HCT116 (cell line): ENCODE measurements at regions not wholly inside any gene's neighbourhood (a gene's known extent, or its start where the extent isn't known, plus 50 kb on each side); places are given as distances from the start of the nearest gene placed in this dataset.

Experiments used
- ATAC-seq: fragments of 200-7000 bp; cut with Tn5 transposase; 2 replicates; pipeline ENCODE4 v1.9.1; 2020; ENCODE audit warnings: mild to moderate bottlenecking, moderate library complexity
- BruUV-seq: library from RNA; stranded (reverse); fragments of 400-500 nt; replicated peaks from 2 replicates; lab custom pipeline; 2021; lab: Mats Ljungman, UMichigan
- CTCF ChIA-PET: fragments of 300-600 bp; sonication (Branson Sonifier 250); formaldehyde crosslinking; loops from one replicate; lab custom pipeline; 2021; ENCODE audit warnings: antibody characterized with exemption; lab: Charles Lee
- POLR2A ChIA-PET: fragments of 300-600, 350-600 bp; sonication (Branson Sonifier 250); formaldehyde crosslinking; loops from one replicate; lab custom pipeline; 2021; ENCODE audit warnings: antibody characterized with exemption; lab: Charles Lee
- RAD21 ChIA-PET, 2 experiments: fragments of 300-600 bp; sonication (Branson Sonifier 250); formaldehyde crosslinking; loops; one replicate each; lab custom pipeline; 2023; ENCODE audit warnings: low total read pairs in 2 of 2; ENCODE audit not compliant: uncharacterized antibody in 2 of 2, unreplicated experiment in 2 of 2, low non-redundant PET in 1 of 2; lab: Charles Lee
- DNase-seq: peaks from one replicate; pipeline ENCODE4 v3.0.0-alpha.2; 2010; ENCODE audit warnings: low read depth, low spot score
- H2AFZ ChIP-seq: fragments of 200-600 bp; shearing (Covaris generic), sonication (generic); 2 replicates; pipeline ENCODE4 v1.6.1; 2017; ENCODE audit warnings: low read depth, mixed run types, mixed read lengths, antibody characterized with exemption, low read length; ENCODE audit not compliant: poor library complexity, severe bottlenecking
- H3K27ac ChIP-seq: 2 replicates; pipeline ENCODE4 v1.5.1; 2012; ENCODE audit warnings: low read depth, low read length
- H3K27me3 ChIP-seq: fragments of 200-600 bp; sonication (generic); 2 replicates; pipeline ENCODE4 v1.6.1; 2016; ENCODE audit warnings: mixed run types, low read length, mixed read lengths; ENCODE audit not compliant: insufficient read depth
- H3K36me3 ChIP-seq, 2 experiments: fragments of 200-500 bp in 1 of 2; fragments of 200-600 bp in 1 of 2; sonication (Bioruptor generic) in 1 of 2; sonication (generic) in 1 of 2; 2 replicates each; pipeline versions ENCODE4 v1.5.1 to v1.6.1; 2014 to 2016; ENCODE audit warnings: low read length in 2 of 2, inconsistent platforms in 1 of 2, mixed read lengths in 1 of 2, mixed run types in 1 of 2; ENCODE audit not compliant: insufficient read depth in 2 of 2, control insufficient read depth in 1 of 2
- H3K4me1 ChIP-seq, 2 experiments: fragments of 200-600 bp in 1 of 2; sonication (generic) in 1 of 2; 2 replicates each; pipeline versions ENCODE4 v1.5.1 to v1.6.1; 2012 to 2017; ENCODE audit warnings: low read length in 2 of 2, inconsistent platforms in 1 of 2, mild to moderate bottlenecking in 1 of 2, mixed read lengths in 1 of 2, mixed run types in 1 of 2, moderate library complexity in 1 of 2; ENCODE audit not compliant: insufficient read depth in 2 of 2, control insufficient read depth in 1 of 2
- H3K4me2 ChIP-seq: fragments of 200-600 bp; sonication (generic); 2 replicates; pipeline ENCODE4 v1.6.1; 2017; ENCODE audit warnings: mixed run types, low read length, mixed read lengths
- H3K4me3 ChIP-seq, 2 experiments: fragments of 200-600 bp in 1 of 2; sonication (generic) in 1 of 2; replicated peaks in 1 of 2; 2 replicates each; pipeline ENCODE4 v1.5.1; 2011 to 2016; ENCODE audit warnings: low read length in 2 of 2, control low read depth in 1 of 2, low read depth in 1 of 2, mild to moderate bottlenecking in 1 of 2, mixed read lengths in 1 of 2, mixed run types in 1 of 2
- H3K79me2 ChIP-seq: fragments of 200-600 bp; sonication (generic); 2 replicates; pipeline ENCODE4 v1.6.1; 2017; ENCODE audit warnings: mild to moderate bottlenecking, mixed run types, low read length, moderate library complexity, mixed read lengths; ENCODE audit not compliant: insufficient read depth
- H3K9ac ChIP-seq: fragments of 200-600 bp; sonication (generic); 2 replicates; pipeline ENCODE4 v1.6.1; 2016; ENCODE audit warnings: low read length, mixed read lengths
- H3K9me2 ChIP-seq: fragments of 200-600 bp; sonication (generic), shearing (Covaris generic); 2 replicates; pipeline ENCODE4 v1.6.1; 2017; ENCODE audit warnings: mixed run types, mild to moderate bottlenecking, moderate library complexity; ENCODE audit not compliant: insufficient read depth
- H3K9me3 ChIP-seq, 2 experiments: fragments of 200-500 bp in 1 of 2; fragments of 200-600 bp in 1 of 2; sonication (Bioruptor generic) in 1 of 2; sonication (generic) in 1 of 2; 2 replicates each; pipeline ENCODE4 v1.6.1; 2014 to 2017; ENCODE audit warnings: low read length in 2 of 2, mixed read lengths in 2 of 2, inconsistent platforms in 1 of 2, low read depth in 1 of 2, mild to moderate bottlenecking in 1 of 2, mixed run types in 1 of 2, moderate library complexity in 1 of 2; ENCODE audit not compliant: control insufficient read depth in 1 of 2, insufficient read depth in 1 of 2
- H4K20me1 ChIP-seq: fragments of 200-600 bp; sonication (generic), shearing (Covaris generic); 2 replicates; pipeline ENCODE4 v1.6.1; 2017; ENCODE audit warnings: mixed run types, mild to moderate bottlenecking, moderate library complexity; ENCODE audit not compliant: insufficient read depth
- CBX3 ChIP-seq: IDR thresholded peaks from 2 replicates; pipeline ENCODE4 v1.6.1; 2012; ENCODE audit warnings: low read depth
- CEBPB ChIP-seq: IDR thresholded peaks from 2 replicates; pipeline ENCODE4 v1.6.1; 2012; ENCODE audit warnings: low read depth
- CTCF ChIP-seq, 3 experiments: fragments of 200-600 bp in 1 of 3; sonication (generic) in 1 of 3; IDR thresholded peaks in 2 of 3; conservative IDR thresholded peaks in 1 of 3; 2 replicates each; pipeline ENCODE4 v1.5.1; 2012 to 2017; ENCODE audit warnings: low read depth in 2 of 3, low read length in 2 of 3, antibody characterized with exemption in 1 of 3, borderline replicate concordance in 1 of 3, control low read depth in 1 of 3, mild to moderate bottlenecking in 1 of 3, mixed read lengths in 1 of 3, mixed run types in 1 of 3, moderate library complexity in 1 of 3; ENCODE audit not compliant: insufficient read depth in 1 of 3
- EGR1 ChIP-seq: IDR thresholded peaks from 2 replicates; pipeline ENCODE4 v1.6.1; 2012; ENCODE audit warnings: low read depth
- ELF1 ChIP-seq: IDR thresholded peaks from 2 replicates; pipeline ENCODE4 v1.6.1; 2012; ENCODE audit warnings: low read depth, borderline replicate concordance
- EZH2 ChIP-seq: fragments of 200-600 bp; sonication (generic); IDR thresholded peaks from 2 replicates; pipeline ENCODE4 v1.6.1; 2017; ENCODE audit warnings: antibody characterized with exemption, mixed run types
- FOSL1 ChIP-seq: IDR thresholded peaks from 2 replicates; pipeline ENCODE4 v1.6.1; 2012; ENCODE audit warnings: low read depth
- JUND ChIP-seq: IDR thresholded peaks from 2 replicates; pipeline ENCODE4 v1.6.1; 2012
- MAX ChIP-seq: IDR thresholded peaks from 2 replicates; pipeline ENCODE4 v1.6.1; 2012
- POLR2A ChIP-seq: IDR thresholded peaks from 2 replicates; pipeline ENCODE4 v1.7.0; 2011; ENCODE audit warnings: borderline replicate concordance; ENCODE audit not compliant: insufficient read depth, insufficient read length; ENCODE audit errors: extremely low read depth
- POLR2AphosphoS5 ChIP-seq: IDR thresholded peaks from 2 replicates; pipeline ENCODE4 v1.6.1; 2011; ENCODE audit warnings: mild to moderate bottlenecking, low read depth, low read length, moderate library complexity
- RAD21 ChIP-seq: IDR thresholded peaks from 2 replicates; pipeline ENCODE4 v1.6.1; 2012; ENCODE audit warnings: low read depth, mild to moderate bottlenecking
- SP1 ChIP-seq: IDR thresholded peaks from 2 replicates; pipeline ENCODE4 v1.6.1; 2012; ENCODE audit warnings: low read depth
- SRF ChIP-seq: IDR thresholded peaks from 2 replicates; pipeline ENCODE4 v1.6.1; 2012; ENCODE audit warnings: low read depth
- TCF7L2 ChIP-seq: IDR thresholded peaks from 2 replicates; pipeline ENCODE4 v1.7.0; 2011; ENCODE audit warnings: borderline replicate concordance, inconsistent platforms; ENCODE audit not compliant: insufficient read depth, insufficient read length; ENCODE audit errors: extremely low read depth
- ZFX ChIP-seq: fragments of 450-650 bp; IDR thresholded peaks from 2 replicates; pipeline ENCODE4 v1.6.1; 2017
- ZNF274 ChIP-seq: fragments of 200-500 bp; sonication (Bioruptor generic); IDR thresholded peaks from 2 replicates; pipeline ENCODE4 v1.6.1; 2014; ENCODE audit warnings: mild to moderate bottlenecking, low read depth, low read length, inconsistent platforms
- intact Hi-C: fragments of 100-400 bp; cut with micrococcal nuclease; formaldehyde crosslinking; loops from 2 replicates; pipeline ENCODE4 v1.10.0; 2022
- TF ChIP-seq, protein P1 (sequence below): IDR thresholded peaks from 2 replicates; pipeline ENCODE4 v1.6.1; 2012

GRCh38 chr12:90897986-90898385 is 57.0 kb downstream of the CCER1 start:
- ChIA-PET CTCF (no interaction called here), RAD21 (no interaction called here), POLR2A (no interaction called here)
- Histone ChIP-seq H3K27ac (no peak overlapping the region), H3K4me3 (no peak overlapping the region), H3K9ac (no peak overlapping the region), H4K20me1 (no peaks in the 10 kb centered on the region), H2AFZ (no peak overlapping the region), H3K9me3 (no peaks in the 10 kb centered on the region), H3K36me3 (no peaks in the 10 kb centered on the region), H3K4me2 (no peak overlapping the region), H3K4me1 (peaks cover 0 to 11% of the 10 kb centered on the region in 2 experiments; a peak in 2 of 4 replicates), H3K27me3 (no peaks in the 10 kb centered on the region), H3K79me2 (no peaks in the 10 kb centered on the region), H3K9me2 (0 out of 2 replicates have a peak, but pooled peaks cover 4% of the 10 kb centered on the region)
- DNase-seq, result no peak
- TF ChIP-seq CTCF (IDR thresholded peaks at IDR 0.05 in 2 of 3, conservative IDR thresholded peaks at IDR 0.05 in 1 of 3; ENCODE audit: borderline replicate concordance in 1 of 3, insufficient read depth in 1 of 3, low read depth in 2 of 3, low read length in 2 of 3), result no peak
- TF ChIP-seq, protein P1, sequence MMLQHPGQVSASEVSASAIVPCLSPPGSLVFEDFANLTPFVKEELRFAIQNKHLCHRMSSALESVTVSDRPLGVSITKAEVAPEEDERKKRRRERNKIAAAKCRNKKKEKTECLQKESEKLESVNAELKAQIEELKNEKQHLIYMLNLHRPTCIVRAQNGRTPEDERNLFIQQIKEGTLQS, result no peak
- no peak for TF ChIP-seq ZFX
- no peak for TF ChIP-seq POLR2A
- no peak for TF ChIP-seq FOSL1
- TF ChIP-seq CEBPB, result no peak
- no peak for ATAC-seq
- BruUV-seq, result no TSS peak
- intact Hi-C loops, result no loop called here

GRCh38 chr12:90897316-90897715 is 57.7 kb downstream of the CCER1 start:
- Histone ChIP-seq H3K9ac (no peak overlapping the region), H3K4me2 (no peak overlapping the region), H3K79me2 (no peaks in the 10 kb centered on the region), H3K27ac (no peak overlapping the region), H4K20me1 (no peaks in the 10 kb centered on the region), H3K27me3 (no peaks in the 10 kb centered on the region), H3K9me3 (no peaks in the 10 kb centered on the region), H3K4me3 (no peak overlapping the region), H3K4me1 (peaks cover 0 to 11% of the 10 kb centered on the region in 2 experiments; a peak in 2 of 4 replicates), H3K36me3 (no peaks in the 10 kb centered on the region), H3K9me2 (0 out of 2 replicates have a peak, but pooled peaks cover 4% of the 10 kb centered on the region), H2AFZ (no peak overlapping the region)
- ChIA-PET CTCF (no interaction called here), RAD21 (no interaction called here), POLR2A (no interaction called here)
- intact Hi-C loops, result no loop called here
- TF ChIP-seq JUND (no peak), TCF7L2 (no peak), SP1 (no peak), EZH2 (no peak), MAX (no peak), CEBPB (no peak), POLR2A (no peak), ZNF274 (no peak), ELF1 (no peak), CBX3 (no peak), EGR1 (no peak), POLR2AphosphoS5 (no peak), RAD21 (no peak), SRF (no peak)
- TF ChIP-seq, protein P1, result no peak
- no TSS peak for BruUV-seq
- no peak for DNase-seq
- ATAC-seq, result no peak
